Sigmoid colon (tissue), 6 donors: ENCODE measurements at regions not wholly inside any gene's neighbourhood (a gene's known extent, or its start where the extent isn't known, plus 50 kb on each side); places are given as distances from the start of the nearest gene placed in this dataset.

Source experiments
- DNase-seq: peaks from one replicate; pipeline ENCODE4 v3.0.0-alpha.2; 2019
- H3K27ac ChIP-seq, 4 donors: fragments of 200-600 bp; sonication (generic); one replicate each; pipeline ENCODE4 v1.5.1; 2016 to 2019; ENCODE audit warnings: mild to moderate bottlenecking in 1 of 4
- H3K27me3 ChIP-seq, 3 donors: fragments of 200-600 bp; sonication (generic); one replicate each; pipeline ENCODE4 v1.5.1; 2019; ENCODE audit warnings: mild to moderate bottlenecking in 1 of 3
- H3K36me3 ChIP-seq, 4 donors: fragments of 200-600 bp; sonication (generic); one replicate each; pipeline ENCODE4 v1.5.1; 2016 to 2019
- H3K4me1 ChIP-seq, 4 donors: fragments of 200-600 bp; sonication (generic); one replicate each; pipeline ENCODE4 v1.5.1; 2017 to 2019
- H3K4me3 ChIP-seq, 4 donors: fragments of 200-600 bp; sonication (generic); one replicate each; pipeline ENCODE4 v1.5.1; 2017 to 2019; ENCODE audit warnings: mild to moderate bottlenecking in 2 of 4, moderate library complexity in 1 of 4
- H3K9me3 ChIP-seq, 4 donors: fragments of 200-600 bp in 3 of 4; sonication (generic) in 3 of 4; one replicate each; pipeline versions ENCODE4 v1.5.1 to v1.6.1; 2013 to 2019
- CTCF ChIP-seq, 4 experiments: fragments of 450-650 bp in 3 of 4; fragments of 200-600 bp in 1 of 4; IDR thresholded peaks; one replicate each; pipeline ENCODE4 v1.5.1; 2016 to 2019; ENCODE audit warnings: antibody characterized with exemption in 4 of 4, mild to moderate bottlenecking in 3 of 4, moderate library complexity in 2 of 4
- EP300 ChIP-seq, 4 donors: sonication (generic); formaldehyde crosslinking; IDR thresholded peaks; one replicate each; pipeline ENCODE4 v1.6.1; 2017; ENCODE audit warnings: antibody characterized with exemption in 4 of 4
- POLR2A ChIP-seq, 2 donors: fragments of 450-650 bp; IDR thresholded peaks; one replicate each; pipeline ENCODE4 v1.6.1; 2016; ENCODE audit warnings: antibody characterized with exemption in 2 of 2, mild to moderate bottlenecking in 2 of 2, moderate library complexity in 2 of 2
- POLR2AphosphoS5 ChIP-seq, 4 donors: sonication (generic); formaldehyde crosslinking; IDR thresholded peaks; one replicate each; pipeline ENCODE4 v1.6.1; 2017; ENCODE audit warnings: antibody characterized with exemption in 4 of 4
- WGBS, 2 donors: extraction: QIAGEN DNeasy Blood & Tissue Kit; methylation state at CpG; one replicate each; pipeline ENCODE4 v1.1.7; 2013; 5-methylcytosine and 5-hydroxymethylcytosine counted together
- intact Hi-C: fragments of 100-400 bp; cut with DNase I; formaldehyde crosslinking; loops from one replicate; pipeline ENCODE4 v1.15.1; 2023
- donor health status: healthy with polysubstance abuse.
- donor health status: healthy.

DNA sequence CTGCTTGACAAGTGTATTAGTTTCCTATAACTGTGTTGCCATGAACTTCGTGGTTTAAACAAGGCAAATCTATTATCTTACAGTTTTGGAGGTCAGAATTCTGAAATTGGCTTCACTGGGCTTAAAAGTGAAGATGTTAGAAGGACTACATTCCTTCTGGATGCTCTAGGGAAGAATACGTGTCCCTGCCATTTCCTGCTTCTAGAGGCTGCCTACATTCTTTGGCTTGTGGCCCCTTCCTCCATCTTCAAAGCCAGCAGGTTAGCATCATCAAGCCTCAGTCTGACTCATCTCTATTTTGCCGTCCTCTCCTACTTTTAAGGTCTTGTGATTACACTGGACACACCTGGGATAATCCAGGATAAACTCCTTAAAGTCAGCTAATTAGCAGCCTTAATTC is 327.7 kb downstream of the SATB1 start:
- H3K9me3 ChIP-seq = no peaks in the 10 kb centered on the region
- no peak for DNase-seq
- H3K36me3 ChIP-seq = no peaks in the 10 kb centered on the region
- no peak overlapping the region for H3K27ac ChIP-seq
- intact Hi-C loops = no loop called here
- H3K27me3 ChIP-seq = no peaks in the 10 kb centered on the region
- peaks cover 0 to under 1% (median 0%) of the 10 kb centered on the region in 4 donors for H3K4me1 ChIP-seq
- WGBS, 2 donors = 82 to 87% methylated on average over 3 of the region's 3 CpGs
- no peak overlapping the region for H3K4me3 ChIP-seq
- TF ChIP-seq POLR2A (IDR thresholded peaks at IDR 0.05) (no peak), CTCF (IDR thresholded peaks at IDR 0.05) (no peak), POLR2AphosphoS5 (IDR thresholded peaks at IDR 0.05) (no peak)

GRCh38 chr3:18092726-18093125 is 332.4 kb downstream of the SATB1 start:
- Histone ChIP-seq H3K27me3 (no peaks in the 10 kb centered on the region), H3K9me3 (no peaks in the 10 kb centered on the region), H3K27ac (no peak overlapping the region), H3K4me1 (peaks cover 0 to 14% (median 0%) of the 10 kb centered on the region in 4 donors), H3K36me3 (no peaks in the 10 kb centered on the region), H3K4me3 (no peak overlapping the region)
- 68 to 82% methylated on average over 5 of the region's 5 CpGs for WGBS, 2 donors
- TF ChIP-seq POLR2A (IDR thresholded peaks at IDR 0.05) = no peak
- no peak for TF ChIP-seq EP300 (IDR thresholded peaks at IDR 0.05)
- no peak for TF ChIP-seq POLR2AphosphoS5 (IDR thresholded peaks at IDR 0.05)
- no peak for TF ChIP-seq CTCF (IDR thresholded peaks at IDR 0.05)
- intact Hi-C loops = no loop called here
- no peak for DNase-seq

DNA sequence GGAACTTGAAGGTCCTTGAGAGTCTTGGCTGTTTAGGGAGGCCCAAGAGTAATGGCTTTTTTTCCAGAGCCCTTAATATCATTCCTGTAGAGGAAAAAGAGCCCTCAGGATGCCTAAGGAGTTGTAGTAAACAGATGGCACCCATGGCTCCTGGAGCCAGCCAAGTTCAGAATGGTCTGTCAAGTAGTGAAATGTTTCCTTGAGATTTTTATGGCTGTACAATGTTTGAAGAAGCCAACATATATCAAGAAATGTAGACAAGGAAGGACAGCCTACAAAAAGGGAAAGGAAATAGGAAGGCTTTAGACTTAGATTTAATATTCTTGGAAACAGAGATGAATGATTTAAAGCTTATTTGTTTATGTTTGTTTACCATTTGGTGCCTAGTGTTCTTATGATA is 334.8 kb downstream of the SATB1 start:
- intact Hi-C loops = no loop called here
- no peak for DNase-seq
- Histone ChIP-seq H3K27me3 (no peaks in the 10 kb centered on the region), H3K4me1 (peaks cover 0 to 14% (median 0%) of the 10 kb centered on the region in 4 donors), H3K36me3 (no peaks in the 10 kb centered on the region), H3K27ac (no peak overlapping the region), H3K4me3 (no peak overlapping the region), H3K9me3 (no peaks in the 10 kb centered on the region)
- TF ChIP-seq POLR2A (IDR thresholded peaks at IDR 0.05) = no peak
- TF ChIP-seq EP300 (IDR thresholded peaks at IDR 0.05) = no peak
- no peak for TF ChIP-seq POLR2AphosphoS5 (IDR thresholded peaks at IDR 0.05)
- no peak for TF ChIP-seq CTCF (IDR thresholded peaks at IDR 0.05)

GRCh38 chr3:18087988-18088387 is 337.2 kb downstream of the SATB1 start:
- no peak overlapping the region for H3K4me3 ChIP-seq
- WGBS, 2 donors = 34 to 56% methylated on average over 3 of the region's 3 CpGs

More at GRCh38 chr3:18087988-18088387, 337.2 kb downstream of the SATB1 start:
- DNase-seq = no peak
- intact Hi-C loops = no loop called here
- no peaks in the 10 kb centered on the region for H3K9me3 ChIP-seq
- TF ChIP-seq EP300 (IDR thresholded peaks at IDR 0.05) (no peak), CTCF (IDR thresholded peaks at IDR 0.05) (no peak), POLR2AphosphoS5 (IDR thresholded peaks at IDR 0.05) (no peak)
- H3K36me3 ChIP-seq = no peaks in the 10 kb centered on the region
- no peaks in the 10 kb centered on the region for H3K27me3 ChIP-seq
- H3K4me1 ChIP-seq = peaks cover 0 to 14% (median 0%) of the 10 kb centered on the region in 4 donors
- H3K27ac ChIP-seq = no peak overlapping the region
